HepG2 (cell line): ENCODE measurements at regions not wholly inside any gene's neighbourhood (a gene's known extent, or its start where the extent isn't known, plus 50 kb on each side); places are given as distances from the start of the nearest gene placed in this dataset.

Experiments used
- HMG20B ChIP-seq: conservative IDR thresholded peaks from 2 replicates; pipeline ENCODE4 v1.6.1; 2016; ENCODE audit warnings: missing genetic modification reagents, missing compliant biosample characterization
- IKZF1 ChIP-seq: fragments of 450-650 bp; IDR thresholded peaks from 2 replicates; pipeline ENCODE4 v1.7.1; 2016
- MXD3 ChIP-seq: IDR thresholded peaks from 2 replicates; pipeline ENCODE4 v1.6.1; 2016; ENCODE audit warnings: mild to moderate bottlenecking, missing biosample characterization, missing genetic modification reagents
- TAF1 ChIP-seq: sonication (generic); formaldehyde crosslinking; IDR thresholded peaks from 2 replicates; pipeline ENCODE4 v1.4.0; 2020; ENCODE audit warnings: missing genetic modification reagents

- TF ChIP-seq HMG20B (CRISPR knock-in tag) (no peak), TAF1 (CRISPR knock-in tag) (no peak), MXD3 (CRISPR knock-in tag) (no peak), IKZF1 (no peak)
These were observed 191.5 kb upstream of the CDH20 start for GRCh38 chr18:61141691-61142090.
